WI38 (cell line): ENCODE measurements at regions not wholly inside any gene's neighbourhood (a gene's known extent, or its start where the extent isn't known, plus 50 kb on each side); places are given as distances from the start of the nearest gene placed in this dataset.

Experiments used
- H3K4me3 ChIP-seq: 2 replicates; pipeline ENCODE4 v1.5.1; 2011; ENCODE audit warnings: low read depth, mild to moderate bottlenecking, control low read depth, low read length
- TF ChIP-seq, protein P1 (sequence below): IDR thresholded peaks from 2 replicates; pipeline ENCODE4 v1.5.1; 2012; ENCODE audit warnings: low read depth, mild to moderate bottlenecking, control low read depth, low read length

DNA sequence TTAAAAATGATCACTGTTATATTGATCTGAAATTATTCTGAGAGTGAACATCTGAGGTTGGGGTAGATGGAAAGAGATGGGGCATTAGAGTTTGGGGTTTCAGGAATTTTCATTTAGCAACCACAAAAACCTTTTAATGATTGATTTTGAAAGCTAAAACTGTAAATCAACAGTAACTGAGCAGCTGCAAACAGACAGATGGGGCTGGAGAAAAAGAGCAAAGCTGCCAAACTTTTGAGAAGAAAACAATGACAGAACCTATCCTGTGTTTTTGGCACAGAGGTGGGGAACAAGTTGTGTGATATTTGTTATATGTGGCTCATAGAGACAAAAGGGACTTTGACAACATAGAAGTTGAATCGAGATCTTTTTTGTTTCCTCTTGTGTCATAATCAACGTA lies 415.8 kb upstream of the DSEL start:
- TF ChIP-seq, protein P1, sequence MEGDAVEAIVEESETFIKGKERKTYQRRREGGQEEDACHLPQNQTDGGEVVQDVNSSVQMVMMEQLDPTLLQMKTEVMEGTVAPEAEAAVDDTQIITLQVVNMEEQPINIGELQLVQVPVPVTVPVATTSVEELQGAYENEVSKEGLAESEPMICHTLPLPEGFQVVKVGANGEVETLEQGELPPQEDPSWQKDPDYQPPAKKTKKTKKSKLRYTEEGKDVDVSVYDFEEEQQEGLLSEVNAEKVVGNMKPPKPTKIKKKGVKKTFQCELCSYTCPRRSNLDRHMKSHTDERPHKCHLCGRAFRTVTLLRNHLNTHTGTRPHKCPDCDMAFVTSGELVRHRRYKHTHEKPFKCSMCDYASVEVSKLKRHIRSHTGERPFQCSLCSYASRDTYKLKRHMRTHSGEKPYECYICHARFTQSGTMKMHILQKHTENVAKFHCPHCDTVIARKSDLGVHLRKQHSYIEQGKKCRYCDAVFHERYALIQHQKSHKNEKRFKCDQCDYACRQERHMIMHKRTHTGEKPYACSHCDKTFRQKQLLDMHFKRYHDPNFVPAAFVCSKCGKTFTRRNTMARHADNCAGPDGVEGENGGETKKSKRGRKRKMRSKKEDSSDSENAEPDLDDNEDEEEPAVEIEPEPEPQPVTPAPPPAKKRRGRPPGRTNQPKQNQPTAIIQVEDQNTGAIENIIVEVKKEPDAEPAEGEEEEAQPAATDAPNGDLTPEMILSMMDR: no peak

GRCh38 chr18:67926929-67927864 lies 410.7 kb upstream of the DSEL start:
- no peak overlapping the region for H3K4me3 ChIP-seq
- TF ChIP-seq, protein P1: no peak

More for the DNA sequence above, 415.8 kb upstream of the DSEL start:
- H3K4me3 ChIP-seq: no peak overlapping the region

GRCh38 chr18:67924656-67925055 lies 408.1 kb upstream of the DSEL start:
- no peak overlapping the region for H3K4me3 ChIP-seq
- TF ChIP-seq, protein P1: no peak

DNA sequence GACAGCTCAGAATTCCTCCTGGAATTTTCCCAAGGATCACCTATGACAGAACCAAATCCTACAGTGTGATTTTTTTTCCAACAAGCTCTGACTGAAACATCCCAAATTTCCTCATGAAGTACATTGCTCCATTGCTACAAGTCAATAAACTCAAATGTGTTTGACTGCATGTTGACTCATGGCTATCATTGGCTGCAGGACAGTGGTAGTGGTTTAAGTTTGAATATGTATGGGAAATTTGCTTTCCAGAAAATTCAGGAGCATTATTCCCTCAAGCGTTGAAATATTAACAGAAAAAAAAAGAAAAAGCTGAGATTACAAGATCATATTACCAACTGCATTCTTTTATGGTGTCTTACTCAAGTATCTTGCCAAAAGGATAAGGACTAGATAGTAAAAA lies 402.8 kb upstream of the DSEL start:
- H3K4me3 ChIP-seq: no peak overlapping the region
- TF ChIP-seq, protein P1: no peak

- TF ChIP-seq, protein P1: no peak
- no peak overlapping the region for H3K4me3 ChIP-seq
Observed at GRCh38 chr18:67916097-67916496, 399.6 kb upstream of the DSEL start.

DNA sequence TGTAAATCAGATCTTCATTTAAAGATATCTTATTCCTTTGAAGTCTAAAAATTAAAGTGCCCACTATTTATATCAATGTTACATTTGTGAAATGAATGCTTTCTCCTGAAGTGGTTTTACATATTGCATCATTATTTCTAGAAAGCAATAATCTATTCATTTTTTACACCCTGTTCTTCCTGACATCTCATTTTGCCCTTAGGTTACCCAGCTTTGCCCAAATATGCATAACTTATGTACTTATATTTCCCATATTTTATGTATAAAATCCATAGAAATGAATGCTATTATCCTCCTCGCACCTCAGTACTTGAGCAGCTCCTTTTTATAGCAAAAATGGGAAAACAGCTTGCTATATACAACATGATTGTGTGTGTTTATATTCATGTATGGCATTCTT lies 396.5 kb upstream of the DSEL start:
- TF ChIP-seq, protein P1: no peak

GRCh38 chr18:67901573-67901972 lies 385.1 kb upstream of the DSEL start:
- no peak overlapping the region for H3K4me3 ChIP-seq
- TF ChIP-seq, protein P1: no peak

More for the DNA sequence above, 396.5 kb upstream of the DSEL start:
- H3K4me3 ChIP-seq: no peak overlapping the region
